ENCODE measurements at regions not wholly inside any gene's neighbourhood (a gene's known extent, or its start where the extent isn't known, plus 50 kb on each side); places are given as distances from the start of the nearest gene placed in this dataset.

- H3K36me3 ChIP-seq (replicated peaks in 1 of 2; ENCODE audit: control extremely low read depth in 1 of 2, control insufficient read depth in 1 of 2, extremely low read depth in 1 of 2, insufficient read depth in 2 of 2, low read length in 1 of 2) = no peaks in the 10 kb centered on the region
- no peak for ATAC-seq (ENCODE audit: low read depth)
- H3K27me3 ChIP-seq (replicated peaks in 1 of 4; ENCODE audit: control extremely low read depth in 1 of 4, control insufficient read depth in 3 of 4, insufficient read depth in 4 of 4, low read length in 3 of 4) = no peaks in the 10 kb centered on the region
- no peak overlapping the region for H3K27ac Mint-ChIP-seq
- TF ChIP-seq EZH2 (IDR thresholded peaks at IDR 0.05; ENCODE audit: borderline replicate concordance, insufficient read depth, low read depth, low read length, poor library complexity, severe bottlenecking) (no peak), CTCF (IDR thresholded peaks at IDR 0.05) (no peak)
- H3K4me1 ChIP-seq (ENCODE audit: control insufficient read depth in 2 of 2, insufficient read depth in 2 of 2, low read length in 2 of 2) = no peaks in the 10 kb centered on the region
- peaks cover 0 to 1% (median 0%) of the 10 kb centered on the region in 3 donors for H3K9me3 ChIP-seq (ENCODE audit: control extremely low read depth in 1 of 3, control insufficient read depth in 2 of 3, insufficient read depth in 1 of 3, low read length in 2 of 3)
- ChIA-PET CTCF (no interaction called here), POLR2A (no interaction called here)
- H2AFZ ChIP-seq (ENCODE audit: insufficient read depth, low read depth, low read length, poor library complexity, severe bottlenecking) = no peak overlapping the region
- DNase-seq = no peak
- H4K20me1 ChIP-seq (ENCODE audit: control insufficient read depth, insufficient read depth, low read length, poor library complexity, severe bottlenecking) = no peaks in the 10 kb centered on the region
- H3K4me2 ChIP-seq (replicated peaks; ENCODE audit: low read depth, low read length, poor library complexity, severe bottlenecking) = no peak overlapping the region
- H3K4me3 Mint-ChIP-seq = no peak overlapping the region
- no peaks in the 10 kb centered on the region for H3K27me3 Mint-ChIP-seq
- no peaks in the 10 kb centered on the region for H3K79me2 ChIP-seq (ENCODE audit: control insufficient read depth, insufficient read depth, low read length)
- H3K9ac ChIP-seq (ENCODE audit: low read length) = no peak overlapping the region
- no peaks in the 10 kb centered on the region for H3K9me3 Mint-ChIP-seq (ENCODE audit: insufficient read depth)
- no peak overlapping the region for H3K4me3 ChIP-seq (ENCODE audit: control extremely low read depth in 1 of 5, extremely low read depth in 1 of 5, insufficient read depth in 1 of 5, low read depth in 2 of 5, low read length in 4 of 5)
- no peaks in the 10 kb centered on the region for H3K4me1 Mint-ChIP-seq
- WGBS (ENCODE audit: insufficient coverage) = 89% methylated on average over 1 of the region's 1 CpG
- H3K27ac ChIP-seq (ENCODE audit: low read length in 2 of 2) = no peak overlapping the region
- intact Hi-C loops (cut with micrococcal nuclease) = no loop called here
These were observed 302.1 kb upstream of the MME start for GRCh38 chr3:154778057-154778456.

GRCh38 chr3:154776549-154777225 lies 303.4 kb upstream of the MME start:
- H3K36me3 ChIP-seq (replicated peaks in 1 of 2; ENCODE audit: control extremely low read depth in 1 of 2, control insufficient read depth in 1 of 2, extremely low read depth in 1 of 2, insufficient read depth in 2 of 2, low read length in 1 of 2) = no peaks in the 10 kb centered on the region
- ATAC-seq (ENCODE audit: low read depth) (no peak), DNase-seq (no peak)
- no peaks in the 10 kb centered on the region for H3K9me3 Mint-ChIP-seq (ENCODE audit: insufficient read depth)
- no peaks in the 10 kb centered on the region for H3K79me2 ChIP-seq (ENCODE audit: control insufficient read depth, insufficient read depth, low read length)
- H3K4me2 ChIP-seq (replicated peaks; ENCODE audit: low read depth, low read length, poor library complexity, severe bottlenecking) = no peak overlapping the region
- no peaks in the 10 kb centered on the region for H3K27me3 Mint-ChIP-seq
- no peaks in the 10 kb centered on the region for H3K4me1 ChIP-seq (ENCODE audit: control insufficient read depth in 2 of 2, insufficient read depth in 2 of 2, low read length in 2 of 2)
- no peak overlapping the region for H2AFZ ChIP-seq (ENCODE audit: insufficient read depth, low read depth, low read length, poor library complexity, severe bottlenecking)
- ChIA-PET POLR2A (no interaction called here), CTCF (no interaction called here)
- no peak overlapping the region for H3K27ac ChIP-seq (ENCODE audit: low read length in 2 of 2)
- WGBS (ENCODE audit: insufficient coverage) = no CpG with 5 or more reads among the region's 5 CpGs
- no peaks in the 10 kb centered on the region for H3K27me3 ChIP-seq (replicated peaks in 1 of 4; ENCODE audit: control extremely low read depth in 1 of 4, control insufficient read depth in 3 of 4, insufficient read depth in 4 of 4, low read length in 3 of 4)
- no peak for TF ChIP-seq EZH2 (IDR thresholded peaks at IDR 0.05; ENCODE audit: borderline replicate concordance, insufficient read depth, low read depth, low read length, poor library complexity, severe bottlenecking)
- no peak for TF ChIP-seq CTCF (IDR thresholded peaks at IDR 0.05)
- no peaks in the 10 kb centered on the region for H4K20me1 ChIP-seq (ENCODE audit: control insufficient read depth, insufficient read depth, low read length, poor library complexity, severe bottlenecking)
- peaks cover 0 to 12% (median 0%) of the 10 kb centered on the region in 3 donors for H3K9me3 ChIP-seq (ENCODE audit: control extremely low read depth in 1 of 3, control insufficient read depth in 2 of 3, insufficient read depth in 1 of 3, low read length in 2 of 3)
- H3K27ac Mint-ChIP-seq = no peak overlapping the region
- no peak overlapping the region for H3K4me3 Mint-ChIP-seq
- intact Hi-C loops (cut with micrococcal nuclease) = no loop called here
- H3K9ac ChIP-seq (ENCODE audit: low read length) = no peak overlapping the region
- H3K4me1 Mint-ChIP-seq = no peaks in the 10 kb centered on the region
- H3K4me3 ChIP-seq (ENCODE audit: control extremely low read depth in 1 of 5, extremely low read depth in 1 of 5, insufficient read depth in 1 of 5, low read depth in 2 of 5, low read length in 4 of 5) = no peak overlapping the region

Data from B cell (primary cell).